GM12878 (cell line): ENCODE measurements at regions not wholly inside any gene's neighbourhood (a gene's known extent, or its start where the extent isn't known, plus 50 kb on each side); places are given as distances from the start of the nearest gene placed in this dataset.

Source experiments
- ATAC-seq: fragments of 200-7000 bp; cut with Tn5 transposase; 3 replicates; pipeline ENCODE4 v1.9.1; 2020; ENCODE audit warnings: mild to moderate bottlenecking, moderate library complexity
- BruUV-seq: library from RNA; stranded (reverse); fragments of 400-500 nt; replicated peaks from 2 replicates; lab custom pipeline; 2021; lab: Mats Ljungman, UMichigan
- CTCF ChIA-PET: fragments of 300-600 bp; sonication (Branson Sonifier 250); formaldehyde crosslinking; extraction: SDS; loops from one replicate; lab custom pipeline; 2021; ENCODE audit warnings: inconsistent platforms; lab: Yijun Ruan, JAX
- POLR2A ChIA-PET: fragments of 350-600 bp; formaldehyde crosslinking; extraction: SDS; loops from one replicate; lab custom pipeline; 2021; ENCODE audit warnings: inconsistent platforms; lab: Charles Lee
- RAD21 ChIA-PET: fragments of 300-600 bp; sonication (Branson Sonifier 250); formaldehyde crosslinking; loops from one replicate; lab custom pipeline; 2023; ENCODE audit warnings: antibody characterized with exemption; ENCODE audit not compliant: unreplicated experiment; lab: Charles Lee
- SMC1A ChIA-PET: fragments of 300-600 bp; sonication (Branson Sonifier 250); formaldehyde crosslinking; loops from one replicate; lab custom pipeline; 2023; ENCODE audit not compliant: unreplicated experiment, uncharacterized antibody; lab: Charles Lee
- DNase-seq: peaks from one replicate; pipeline ENCODE4 v3.0.0-alpha.2; 2011; ENCODE audit warnings: low read depth, low spot score
- FAIRE-seq: peaks from 3 replicates; lab custom pipeline; 2011; peaks lifted over from hg19 to GRCh38; lab: Jason Lieb, UNC
- H2AFZ ChIP-seq: 2 replicates; pipeline ENCODE4 v1.6.0; 2011; ENCODE audit warnings: low read depth, low read length, control low read depth; ENCODE audit not compliant: control insufficient read depth
- H3K27ac ChIP-seq: 2 replicates; pipeline ENCODE4 v1.5.1; 2011; ENCODE audit warnings: control low read depth; ENCODE audit not compliant: control insufficient read depth, insufficient read depth
- H3K27me3 ChIP-seq, 2 experiments: replicated peaks in 1 of 2; 2 replicates each; pipeline versions ENCODE4 v1.6.0 to v1.6.1; 2011; ENCODE audit warnings: low read length in 1 of 2; ENCODE audit not compliant: control insufficient read depth in 2 of 2, insufficient read depth in 2 of 2
- H3K36me3 ChIP-seq, 2 experiments: 2 replicates each; pipeline ENCODE4 v1.5.1; 2011; ENCODE audit warnings: low read length in 1 of 2; ENCODE audit not compliant: control insufficient read depth in 2 of 2, insufficient read depth in 2 of 2
- H3K4me1 ChIP-seq: 2 replicates; pipeline ENCODE4 v1.6.1; 2011; ENCODE audit warnings: mild to moderate bottlenecking, low read length, moderate library complexity, mixed read lengths; ENCODE audit not compliant: control insufficient read depth, insufficient read depth
- H3K4me2 ChIP-seq: 2 replicates; pipeline ENCODE4 v1.6.0; 2011; ENCODE audit warnings: control low read depth; ENCODE audit not compliant: control insufficient read depth, insufficient read depth
- H3K4me3 ChIP-seq: fragments of 200-600 bp; sonication (generic); 2 replicates; pipeline ENCODE4 v1.5.1; 2016
- H3K79me2 ChIP-seq: 2 replicates; pipeline ENCODE4 v1.6.0; 2011; ENCODE audit warnings: low read length; ENCODE audit not compliant: control insufficient read depth, insufficient read depth
- H3K9ac ChIP-seq: 2 replicates; pipeline ENCODE4 v1.8.0; 2011; ENCODE audit warnings: low read length, control low read depth, mixed read lengths; ENCODE audit not compliant: control insufficient read depth, insufficient read depth
- H3K9me3 ChIP-seq: replicated peaks from 3 replicates; pipeline ENCODE4 v1.5.1; 2011; ENCODE audit warnings: mild to moderate bottlenecking, low read length; ENCODE audit not compliant: control insufficient read depth, insufficient read depth
- H4K20me1 ChIP-seq: 2 replicates; pipeline ENCODE4 v1.6.0; 2011; ENCODE audit not compliant: control insufficient read depth, insufficient read depth
- BMI1 ChIP-seq: fragments of 450-650 bp; IDR thresholded peaks from 2 replicates; pipeline ENCODE4 v1.6.1; 2016; ENCODE audit warnings: mild to moderate bottlenecking, moderate library complexity, borderline replicate concordance
- CHD1 ChIP-seq: IDR thresholded peaks from 2 replicates; pipeline ENCODE4 v1.6.1; 2012; ENCODE audit warnings: low read depth, low read length, improper control_type of control experiment
- CREB1 ChIP-seq: IDR thresholded peaks from 2 replicates; pipeline ENCODE4 v1.6.1; 2012; ENCODE audit warnings: low read depth, mild to moderate bottlenecking, inconsistent platforms
- FOXM1 ChIP-seq: IDR thresholded peaks from 2 replicates; pipeline ENCODE4 v1.6.1; 2012; ENCODE audit warnings: low read depth, mild to moderate bottlenecking, inconsistent platforms, low read length, moderate library complexity
- HDAC2 ChIP-seq: fragments of 200-600 bp; sonication (generic); IDR thresholded peaks from 2 replicates; pipeline ENCODE4 v1.6.1; 2017
- MTA2 ChIP-seq: fragments of 450-650 bp; IDR thresholded peaks from 2 replicates; pipeline ENCODE4 v1.6.1; 2016; ENCODE audit warnings: low read depth, mild to moderate bottlenecking, moderate library complexity
- PAX8 ChIP-seq: fragments of 450-650 bp; IDR thresholded peaks from 2 replicates; pipeline ENCODE4 v1.6.1; 2017; ENCODE audit warnings: mild to moderate bottlenecking, moderate library complexity
- POLR2AphosphoS5 ChIP-seq: IDR thresholded peaks from 2 replicates; pipeline ENCODE4 v1.6.1; 2011; ENCODE audit warnings: mild to moderate bottlenecking, low read length, inconsistent platforms
- RFX5 ChIP-seq: IDR thresholded peaks from 2 replicates; pipeline ENCODE4 v1.6.1; 2011; ENCODE audit warnings: low read depth, low read length, improper control_type of control experiment
- SIN3A ChIP-seq: IDR thresholded peaks from 2 replicates; pipeline ENCODE4 v1.6.1; 2012; ENCODE audit warnings: low read depth, low read length, improper control_type of control experiment
- ZNF592 ChIP-seq: fragments of 450-650 bp; IDR thresholded peaks from 2 replicates; pipeline ENCODE4 v1.6.1; 2017; ENCODE audit warnings: mild to moderate bottlenecking, moderate library complexity
- WGBS: methylation state at CpG from one replicate; pipeline ENCODE4 v1.1.6; 2016; ENCODE audit warnings: low lambda C conversion rate; ENCODE audit not compliant: insufficient replicate concordance, insufficient coverage; ENCODE audit errors: missing lambda C conversion rate; 5-methylcytosine and 5-hydroxymethylcytosine counted together
- in situ Hi-C: fragments of 300-500 bp; cut with MboI; formaldehyde crosslinking; loops from 9 replicates; pipeline ENCODE4 v1.14.3; 2018; ENCODE audit warnings: mixed read lengths
- intact Hi-C: fragments of 100-400 bp; cut with micrococcal nuclease; formaldehyde crosslinking; loops from one replicate; pipeline ENCODE4 v1.14.2; 2022; ENCODE audit not compliant: unreplicated experiment

DNA sequence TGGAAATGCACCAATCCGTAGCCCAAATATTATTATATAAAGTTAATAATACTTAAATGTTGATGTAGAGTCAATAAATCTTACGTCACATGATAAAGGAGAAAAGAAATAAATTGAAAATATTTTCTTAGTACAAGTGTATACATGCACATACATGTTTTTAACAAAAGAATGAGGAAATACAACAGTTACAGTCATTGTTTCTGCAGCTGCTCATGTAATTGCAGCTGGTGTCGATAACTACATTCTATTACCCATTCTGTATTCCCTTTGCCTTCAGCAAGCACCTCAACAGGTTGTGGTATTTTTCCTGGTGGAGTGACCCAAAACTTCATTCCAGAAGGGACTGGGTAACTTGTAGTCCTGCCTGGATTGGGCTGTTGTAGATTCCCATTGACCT is 377.8 kb upstream of the FSIP2 start:
- H3K9ac ChIP-seq = no peak overlapping the region
- POLR2A ChIA-PET = no interaction called here
- no peak for TF ChIP-seq POLR2AphosphoS5
- TF ChIP-seq FOXM1 = no peak
- TF ChIP-seq CHD1 = no peak
- no peak for TF ChIP-seq SIN3A
- TF ChIP-seq BMI1 = no peak
- no peak for TF ChIP-seq ZNF592
- TF ChIP-seq MTA2 = no peak
- no peak for TF ChIP-seq RFX5
- TF ChIP-seq HDAC2 = no peak
- TF ChIP-seq PAX8 = no peak
- TF ChIP-seq CREB1 = no peak
- ATAC-seq = no peak
- CTCF ChIA-PET = no interaction called here
- intact Hi-C loops (no loop called here), in situ Hi-C loops (no loop called here)
- H3K79me2 ChIP-seq = no peaks in the 10 kb centered on the region
- H3K36me3 ChIP-seq = no peaks in the 10 kb centered on the region
- no peak overlapping the region for H3K4me2 ChIP-seq
- H3K27ac ChIP-seq = no peak overlapping the region
- H4K20me1 ChIP-seq = no peaks in the 10 kb centered on the region
- H3K4me1 ChIP-seq = no peaks in the 10 kb centered on the region
- no peak for DNase-seq
- H3K27me3 ChIP-seq = no peaks in the 10 kb centered on the region
- RAD21 ChIA-PET = no interaction called here
- WGBS = 17% methylated on average over 3 of the region's 3 CpGs
- H2AFZ ChIP-seq = no peak overlapping the region
- BruUV-seq = no TSS peak
- no peak overlapping the region for H3K4me3 ChIP-seq
- no peak for FAIRE-seq
- SMC1A ChIA-PET = no interaction called here
- no peaks in the 10 kb centered on the region for H3K9me3 ChIP-seq
